Activated T-helper 17 cell treated with anti-CD3 and anti-CD28 coated beads, Interleukin-2, amount 50 U/mL, for 72 hours (primary cell): ENCODE measurements at regions not wholly inside any gene's neighbourhood (a gene's known extent, or its start where the extent isn't known, plus 50 kb on each side); places are given as distances from the start of the nearest gene placed in this dataset.
"Not testable (repeated sequence)": the region's sequence is repeated elsewhere in the genome, so short reads cannot be mapped to it uniquely, and the experiment has no call there.

Experiments used
- ATAC-seq: fragments of 150-1000 bp; cut with Tn5 transposase; replicated peaks from 2 replicates; pipeline ENCODE4 v1.10.0; 2021; ENCODE audit warnings: mild to moderate bottlenecking, moderate library complexity
- H3K27ac Mint-ChIP-seq: one replicate; pipeline ENCODE4 v1.8.0; 2022; ENCODE audit warnings: mixed read lengths
- H3K27me3 Mint-ChIP-seq: one replicate; pipeline ENCODE4 v1.8.0; 2022; ENCODE audit warnings: mixed read lengths
- H3K36me3 Mint-ChIP-seq: one replicate; pipeline ENCODE4 v1.8.0; 2022; ENCODE audit warnings: low read depth, mild to moderate bottlenecking, mixed read lengths
- H3K4me1 Mint-ChIP-seq: one replicate; pipeline ENCODE4 v1.8.0; 2022; ENCODE audit warnings: mixed read lengths
- H3K4me3 Mint-ChIP-seq: one replicate; pipeline ENCODE4 v1.8.0; 2022; ENCODE audit warnings: mild to moderate bottlenecking, mixed read lengths
- H3K9me3 Mint-ChIP-seq: one replicate; pipeline ENCODE4 v1.8.0; 2022; ENCODE audit warnings: mixed read lengths

- H3K36me3 Mint-ChIP-seq: no peaks in the 10 kb centered on the region
- no peak for ATAC-seq
- H3K4me3 Mint-ChIP-seq: no peak overlapping the region
- no peaks in the 10 kb centered on the region for H3K4me1 Mint-ChIP-seq
- no peak overlapping the region for H3K27ac Mint-ChIP-seq
- no peaks in the 10 kb centered on the region for H3K27me3 Mint-ChIP-seq
- peaks cover 5% of the 10 kb centered on the region for H3K9me3 Mint-ChIP-seq
Observed at GRCh38 chr6:139743664-139744437, 369.4 kb upstream of the CITED2 start.

DNA sequence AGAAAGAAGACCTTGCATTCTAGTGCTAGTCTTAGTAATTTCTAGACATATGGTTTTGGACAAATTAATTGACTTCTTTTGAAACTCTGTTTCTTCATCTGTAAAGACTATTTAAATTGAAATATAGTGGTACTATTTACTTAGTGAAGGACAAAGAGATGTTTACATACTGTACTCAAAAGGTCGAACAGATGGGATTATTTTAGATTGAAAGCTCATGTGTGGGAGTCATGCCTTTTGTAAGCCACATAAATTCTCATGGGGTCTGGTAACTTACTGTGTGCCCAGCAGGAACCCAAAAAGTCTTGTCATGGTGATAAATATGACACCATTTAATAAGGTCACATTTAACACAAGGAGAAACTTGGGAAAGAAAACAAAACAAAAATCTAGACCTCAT is 368.2 kb upstream of the CITED2 start:
- H3K4me1 Mint-ChIP-seq: no peaks in the 10 kb centered on the region

DNA sequence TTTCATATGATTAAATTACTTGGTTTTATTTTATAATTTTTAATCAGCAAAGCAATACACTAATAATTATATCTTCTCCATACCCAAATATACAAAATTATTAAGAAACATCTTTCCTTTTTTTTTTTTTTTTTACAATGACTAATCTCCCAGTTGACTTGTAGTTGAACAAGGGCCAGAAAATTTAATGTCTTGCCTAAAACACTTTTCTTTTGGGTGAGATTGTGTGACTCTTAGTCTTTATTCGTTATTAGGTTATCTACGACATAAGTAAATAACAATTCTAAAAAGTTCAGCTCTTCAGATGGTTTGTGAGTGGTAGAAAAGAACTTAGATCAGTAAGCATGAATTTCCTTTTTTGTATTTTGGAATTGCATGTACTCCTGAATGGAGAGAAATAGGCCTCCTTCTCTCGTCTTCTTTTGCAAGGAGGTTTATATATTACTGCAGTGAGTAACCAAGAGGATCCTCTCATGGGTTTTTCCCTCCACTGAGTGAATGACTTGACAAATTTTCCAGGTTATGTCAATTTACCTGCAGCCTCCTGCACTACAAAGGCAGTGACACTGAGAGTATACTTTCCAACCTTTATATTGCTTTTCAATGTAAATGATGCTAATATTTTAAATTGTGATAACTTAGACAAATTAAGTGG is 364.5 kb upstream of the CITED2 start:
- ATAC-seq: no peak
- peaks cover 5% of the 10 kb centered on the region for H3K9me3 Mint-ChIP-seq
- H3K4me1 Mint-ChIP-seq: no peaks in the 10 kb centered on the region
- no peak overlapping the region for H3K4me3 Mint-ChIP-seq
- no peaks in the 10 kb centered on the region for H3K36me3 Mint-ChIP-seq
- peaks cover 4% of the 10 kb centered on the region for H3K27me3 Mint-ChIP-seq
- no peak overlapping the region for H3K27ac Mint-ChIP-seq

More for the DNA sequence above, 368.2 kb upstream of the CITED2 start:
- no peak overlapping the region for H3K4me3 Mint-ChIP-seq
- H3K27ac Mint-ChIP-seq: no peak overlapping the region
- peaks cover 5% of the 10 kb centered on the region for H3K9me3 Mint-ChIP-seq
- no peaks in the 10 kb centered on the region for H3K36me3 Mint-ChIP-seq
- no peak for ATAC-seq
- H3K27me3 Mint-ChIP-seq: no peaks in the 10 kb centered on the region

DNA sequence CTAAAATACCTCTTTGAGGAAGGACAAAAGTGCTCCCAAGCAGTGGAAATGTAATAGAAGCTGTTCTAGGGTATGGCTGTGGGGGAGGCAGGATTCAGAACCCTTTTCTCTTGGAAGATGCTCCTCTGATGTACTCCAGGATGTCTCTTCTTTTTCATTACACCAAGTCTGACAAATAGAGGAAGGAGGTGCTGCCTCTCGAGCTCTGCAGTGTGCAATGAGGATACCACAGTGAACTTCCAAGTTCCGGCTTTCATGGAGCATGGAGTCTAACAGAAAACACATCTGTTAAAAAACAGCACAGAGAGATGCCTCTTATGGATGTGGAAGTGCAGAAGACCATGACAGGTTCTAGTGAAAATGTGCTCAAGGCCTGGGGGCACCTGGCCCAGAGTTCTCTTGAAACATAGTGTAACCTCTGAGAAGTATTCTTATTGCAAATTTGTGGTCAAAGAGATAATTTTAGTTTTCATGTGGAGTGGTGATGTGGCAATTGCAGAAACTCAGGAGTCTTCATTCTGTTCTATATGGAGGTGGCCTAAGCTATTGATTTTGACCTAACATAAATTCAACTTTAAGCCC is 362.0 kb upstream of the CITED2 start:
- Mint-ChIP-seq H3K27me3 (peaks cover 8% of the 10 kb centered on the region), H3K4me3 (no peak overlapping the region), H3K4me1 (no peaks in the 10 kb centered on the region), H3K36me3 (no peaks in the 10 kb centered on the region), H3K27ac (no peak overlapping the region), H3K9me3 (peaks cover 5% of the 10 kb centered on the region)
- ATAC-seq: no peak

GRCh38 chr6:139732451-139732850 is 358.0 kb upstream of the CITED2 start:
- no peak for ATAC-seq
- Mint-ChIP-seq H3K27ac (no peak overlapping the region), H3K4me1 (no peaks in the 10 kb centered on the region), H3K36me3 (no peaks in the 10 kb centered on the region), H3K9me3 (no peaks in the 10 kb centered on the region), H3K27me3 (peaks cover 8% of the 10 kb centered on the region), H3K4me3 (no peak overlapping the region)

DNA sequence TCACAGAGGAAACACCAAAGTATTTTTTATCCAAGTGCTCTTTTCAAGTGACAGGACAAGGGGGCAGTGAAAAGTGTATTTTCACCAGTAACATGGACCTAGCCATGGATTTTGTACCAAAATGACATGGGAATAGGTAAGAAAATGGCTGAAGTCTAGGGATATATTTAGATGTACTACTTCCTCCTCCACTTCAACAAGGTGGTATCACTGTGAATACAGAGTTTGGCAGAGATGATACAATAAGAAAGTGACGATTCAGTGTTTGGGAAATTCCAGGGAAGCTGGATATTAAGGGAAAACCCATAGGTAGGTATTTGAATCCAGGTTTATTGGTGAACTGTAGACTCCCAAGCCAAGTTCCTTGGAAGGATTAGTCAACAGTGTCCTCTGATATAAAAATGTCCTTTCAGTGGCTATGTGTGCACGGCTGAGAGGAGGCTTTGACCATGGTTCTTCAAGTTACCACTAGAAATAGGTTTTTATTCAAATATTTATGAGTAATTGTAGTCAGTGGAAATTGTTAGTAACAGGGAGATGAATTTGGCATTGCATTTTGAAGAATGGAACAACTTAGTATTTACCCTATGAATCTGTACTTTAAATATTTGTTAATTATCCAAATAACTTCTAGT is 356.0 kb upstream of the CITED2 start:
- Mint-ChIP-seq H3K9me3 (peaks cover 4% of the 10 kb centered on the region), H3K27ac (no peak overlapping the region), H3K36me3 (no peaks in the 10 kb centered on the region), H3K4me1 (no peaks in the 10 kb centered on the region), H3K27me3 (peaks cover 8% of the 10 kb centered on the region), H3K4me3 (no peak overlapping the region)
- no peak for ATAC-seq

GRCh38 chr6:139728876-139729427 is 354.5 kb upstream of the CITED2 start:
- no peak for ATAC-seq
- no peaks in the 10 kb centered on the region for H3K36me3 Mint-ChIP-seq
- no peak overlapping the region for H3K4me3 Mint-ChIP-seq
- peaks cover 4% of the 10 kb centered on the region for H3K27me3 Mint-ChIP-seq
- H3K9me3 Mint-ChIP-seq: peaks cover 4% of the 10 kb centered on the region
- no peak overlapping the region for H3K27ac Mint-ChIP-seq
- no peaks in the 10 kb centered on the region for H3K4me1 Mint-ChIP-seq

DNA sequence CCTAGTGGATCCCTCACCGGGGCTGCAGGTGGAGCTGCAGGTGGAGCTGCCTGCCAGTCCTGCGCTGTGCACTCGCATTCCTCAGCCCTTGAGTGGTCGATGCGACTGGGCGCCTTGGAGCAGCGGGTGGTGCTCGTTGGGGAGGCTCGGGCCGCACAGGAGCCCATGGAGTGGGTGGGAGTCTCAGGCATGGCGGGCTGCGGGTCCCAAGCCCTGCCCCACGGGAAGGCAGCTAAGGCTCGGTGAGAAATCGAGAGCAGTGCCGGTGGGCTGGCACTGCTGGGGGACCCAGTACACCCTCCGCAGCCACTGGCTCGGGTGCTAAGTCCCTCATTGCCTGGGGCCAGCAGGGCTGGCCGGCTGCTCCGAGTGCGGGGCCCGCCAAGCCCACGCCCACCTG is 351.8 kb upstream of the CITED2 start:
- not testable (repeated sequence) for H3K9me3 Mint-ChIP-seq, ATAC-seq, H3K27ac Mint-ChIP-seq, H3K4me3 Mint-ChIP-seq, H3K4me1 Mint-ChIP-seq, H3K27me3 Mint-ChIP-seq, H3K36me3 Mint-ChIP-seq

- no peak overlapping the region for H3K27ac Mint-ChIP-seq
- H3K4me3 Mint-ChIP-seq: no peak overlapping the region
- peaks cover 7% of the 10 kb centered on the region for H3K9me3 Mint-ChIP-seq
- H3K4me1 Mint-ChIP-seq: no peaks in the 10 kb centered on the region
- H3K36me3 Mint-ChIP-seq: no peaks in the 10 kb centered on the region
- peaks cover 4% of the 10 kb centered on the region for H3K27me3 Mint-ChIP-seq
- ATAC-seq: no peak
Observed at GRCh38 chr6:139722530-139722929, 348.1 kb upstream of the CITED2 start.

DNA sequence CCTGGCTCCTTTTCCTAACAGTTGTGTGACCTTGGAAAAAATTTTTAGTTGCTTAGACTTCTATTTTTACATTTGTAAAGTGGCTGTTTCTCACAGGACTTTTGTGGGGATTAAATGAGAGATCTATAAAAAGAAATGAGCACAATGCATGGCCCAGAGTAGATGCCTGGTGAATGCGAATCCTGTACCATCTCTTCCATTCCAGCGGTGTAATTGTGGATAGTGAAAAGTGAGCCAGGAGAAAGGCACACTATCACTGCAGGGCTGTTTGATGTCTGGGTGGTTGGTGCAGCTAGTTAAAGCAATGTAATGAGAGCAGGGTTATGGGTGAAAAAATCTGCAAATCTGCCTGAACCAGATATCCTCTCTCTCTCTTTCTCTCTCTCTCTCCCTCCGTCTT is 347.5 kb upstream of the CITED2 start:
- ATAC-seq: no peak
- Mint-ChIP-seq H3K4me3 (no peak overlapping the region), H3K9me3 (peaks cover 7% of the 10 kb centered on the region), H3K36me3 (no peaks in the 10 kb centered on the region), H3K27me3 (peaks cover 4% of the 10 kb centered on the region), H3K4me1 (no peaks in the 10 kb centered on the region), H3K27ac (no peak overlapping the region)

GRCh38 chr6:139713900-139714506 is 339.6 kb upstream of the CITED2 start:
- Mint-ChIP-seq H3K4me1 (no peaks in the 10 kb centered on the region), H3K9me3 (no peaks in the 10 kb centered on the region), H3K27ac (no peak overlapping the region), H3K4me3 (no peak overlapping the region), H3K27me3 (peaks cover 3% of the 10 kb centered on the region), H3K36me3 (no peaks in the 10 kb centered on the region)
- ATAC-seq: no peak

DNA sequence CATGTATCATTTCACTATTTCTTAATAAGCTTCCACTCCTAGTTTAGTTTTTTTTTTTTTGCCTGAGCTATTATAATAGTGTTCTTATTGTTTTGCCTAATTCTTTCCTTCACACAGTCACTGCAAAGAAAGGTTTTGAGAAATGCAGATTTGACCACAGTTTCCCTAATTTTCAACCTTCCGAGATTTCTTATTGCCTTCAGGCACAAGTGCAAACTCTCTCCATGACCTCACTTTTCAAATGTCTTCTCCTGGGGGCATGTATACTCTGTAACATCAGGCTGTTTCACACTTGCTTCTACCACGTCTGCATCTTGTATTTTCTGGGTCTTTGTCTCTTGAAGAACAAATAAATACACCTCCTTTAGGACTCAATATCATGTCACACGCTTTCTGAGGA is 339.0 kb upstream of the CITED2 start:
- H3K4me3 Mint-ChIP-seq: no peak overlapping the region
- H3K36me3 Mint-ChIP-seq: no peaks in the 10 kb centered on the region
- no peaks in the 10 kb centered on the region for H3K4me1 Mint-ChIP-seq
- ATAC-seq: no peak
- H3K27ac Mint-ChIP-seq: no peak overlapping the region
- H3K27me3 Mint-ChIP-seq: peaks cover 3% of the 10 kb centered on the region
- H3K9me3 Mint-ChIP-seq: no peaks in the 10 kb centered on the region

DNA sequence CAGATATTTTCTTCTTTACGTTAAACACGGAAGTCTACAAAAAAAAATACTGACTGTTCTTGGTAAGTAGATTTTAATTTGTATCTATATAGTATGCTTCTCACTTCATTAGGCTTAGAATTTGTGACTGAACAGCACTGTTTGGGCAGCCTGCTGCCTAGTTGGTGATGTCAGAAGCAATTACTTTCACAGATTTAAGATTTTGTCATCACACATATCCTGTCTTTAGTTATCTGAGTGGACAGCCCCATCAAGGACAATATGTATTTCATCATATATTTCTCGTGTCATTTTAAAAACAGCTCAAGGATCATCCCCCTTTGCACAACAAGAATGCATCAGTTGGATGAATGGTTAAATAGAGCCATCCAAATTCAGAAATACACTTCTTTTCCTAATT is 338.4 kb upstream of the CITED2 start:
- no peak overlapping the region for H3K4me3 Mint-ChIP-seq
- H3K4me1 Mint-ChIP-seq: no peaks in the 10 kb centered on the region
- H3K27me3 Mint-ChIP-seq: peaks cover 3% of the 10 kb centered on the region
- H3K9me3 Mint-ChIP-seq: no peaks in the 10 kb centered on the region
- H3K27ac Mint-ChIP-seq: no peak overlapping the region
- no peak for ATAC-seq
- H3K36me3 Mint-ChIP-seq: no peaks in the 10 kb centered on the region

GRCh38 chr6:139711804-139712585 is 337.5 kb upstream of the CITED2 start:
- H3K4me3 Mint-ChIP-seq: no peak overlapping the region
- H3K36me3 Mint-ChIP-seq: no peaks in the 10 kb centered on the region
- no peaks in the 10 kb centered on the region for H3K9me3 Mint-ChIP-seq
- H3K27me3 Mint-ChIP-seq: peaks cover 3% of the 10 kb centered on the region
- ATAC-seq: no peak
- no peaks in the 10 kb centered on the region for H3K4me1 Mint-ChIP-seq
- no peak overlapping the region for H3K27ac Mint-ChIP-seq
